GM23338 (cell line): ENCODE measurements at regions not wholly inside any gene's neighbourhood (a gene's known extent, or its start where the extent isn't known, plus 50 kb on each side); places are given as distances from the start of the nearest gene placed in this dataset.

Experiments used
- ATAC-seq: fragments of 200-7000 bp; cut with Tn5 transposase; 3 replicates; pipeline ENCODE4 v1.9.1; 2020
- DNase-seq: peaks from one replicate; pipeline ENCODE4 v3.0.0-alpha.2; 2015; ENCODE audit warnings: low spot score
- H2AFZ ChIP-seq: fragments of 200-600 bp; sonication (generic); 2 replicates; pipeline ENCODE4 v1.8.0; 2016; ENCODE audit warnings: antibody characterized with exemption, mild to moderate bottlenecking, moderate library complexity
- H3F3A ChIP-seq: fragments of 200-600 bp; sonication (generic); replicated peaks from 2 replicates; pipeline ENCODE4 v1.8.0; 2017; ENCODE audit warnings: antibody characterized with exemption, mixed run types, low read depth
- H3K27ac ChIP-seq: fragments of 200-600 bp; sonication (generic); 2 replicates; pipeline ENCODE4 v1.6.1; 2016; ENCODE audit warnings: low read depth
- H3K27me3 ChIP-seq: fragments of 200-600 bp; sonication (generic); 2 replicates; pipeline ENCODE4 v1.8.0; 2016; ENCODE audit warnings: mild to moderate bottlenecking, mixed run types, moderate library complexity; ENCODE audit not compliant: insufficient read depth
- H3K36me3 ChIP-seq: fragments of 200-600 bp; sonication (generic); 2 replicates; pipeline ENCODE4 v1.8.0; 2016; ENCODE audit warnings: mild to moderate bottlenecking; ENCODE audit not compliant: insufficient read depth
- H3K4me1 ChIP-seq: fragments of 200-600 bp; sonication (generic); 2 replicates; pipeline ENCODE4 v1.8.0; 2016; ENCODE audit warnings: mild to moderate bottlenecking, moderate library complexity; ENCODE audit not compliant: insufficient read depth
- H3K4me2 ChIP-seq: fragments of 200-600 bp; sonication (generic); 2 replicates; pipeline ENCODE4 v1.7.1; 2017; ENCODE audit warnings: mixed run types
- H3K4me3 ChIP-seq: fragments of 200-600 bp; sonication (generic); 2 replicates; pipeline ENCODE4 v1.6.1; 2016; ENCODE audit warnings: mixed run types
- H3K79me2 ChIP-seq: fragments of 200-600 bp; sonication (generic); replicated peaks from 2 replicates; pipeline ENCODE4 v1.8.0; 2017; ENCODE audit warnings: mild to moderate bottlenecking; ENCODE audit not compliant: insufficient read depth
- H3K9me2 ChIP-seq: fragments of 200-600 bp; sonication (generic); 2 replicates; pipeline ENCODE4 v1.8.0; 2017; ENCODE audit not compliant: insufficient read depth
- H4K20me1 ChIP-seq: fragments of 200-600 bp; sonication (generic); replicated peaks from 2 replicates; pipeline ENCODE4 v1.8.0; 2017; ENCODE audit warnings: mild to moderate bottlenecking; ENCODE audit not compliant: insufficient read depth
- H3K27ac Mint-ChIP-seq: 2 replicates; pipeline ENCODE4 v1.8.0; 2020; ENCODE audit warnings: inconsistent platforms, mild to moderate bottlenecking, moderate library complexity, mixed read lengths
- H3K27me3 Mint-ChIP-seq: 3 replicates; pipeline ENCODE4 v1.8.0; 2022; ENCODE audit warnings: low read depth, mild to moderate bottlenecking, moderate library complexity, mixed read lengths, inconsistent platforms; ENCODE audit not compliant: insufficient read depth, poor library complexity
- H3K36me3 Mint-ChIP-seq: 3 replicates; pipeline ENCODE4 v1.8.0; 2021; ENCODE audit warnings: low read depth, mild to moderate bottlenecking, inconsistent platforms, moderate library complexity, mixed read lengths
- H3K4me1 Mint-ChIP-seq: 3 replicates; pipeline ENCODE4 v1.8.0; 2020; ENCODE audit warnings: mild to moderate bottlenecking, inconsistent platforms, mixed read lengths
- H3K4me3 Mint-ChIP-seq: 3 replicates; pipeline ENCODE4 v1.8.0; 2021; ENCODE audit warnings: moderate library complexity, mild to moderate bottlenecking, inconsistent platforms, mixed read lengths
- H3K9me3 Mint-ChIP-seq: 3 replicates; pipeline ENCODE4 v1.8.0; 2020; ENCODE audit warnings: moderate library complexity, mild to moderate bottlenecking, inconsistent platforms, mixed read lengths
- CREB1 ChIP-seq: fragments of 250-450 bp; sonication (Bioruptor Pico); IDR thresholded peaks from 2 replicates; pipeline ENCODE4 v1.5.0; 2020; ENCODE audit warnings: low read depth, mild to moderate bottlenecking, moderate library complexity
- CTCF ChIP-seq, 2 experiments: fragments of 200-600 bp in 1 of 2; sonication (generic) in 1 of 2; conservative IDR thresholded peaks; 2 replicates each; pipeline versions ENCODE4 v1.5.1 to v1.6.1; 2016 to 2017; ENCODE audit warnings: antibody characterized with exemption in 2 of 2, low read depth in 2 of 2, mild to moderate bottlenecking in 2 of 2, moderate library complexity in 1 of 2
- ETS1 ChIP-seq: IDR thresholded peaks from 2 replicates; pipeline ENCODE4 v1.6.1; 2016; ENCODE audit warnings: antibody characterized with exemption
- EZH2 ChIP-seq: fragments of 200-600 bp; sonication (generic); IDR thresholded peaks from one replicate; pipeline ENCODE4 v1.8.0; 2017; ENCODE audit warnings: antibody characterized with exemption, mild to moderate bottlenecking, low read depth; ENCODE audit not compliant: unreplicated experiment
- EZH2phosphoT487 ChIP-seq: fragments of 200-600 bp; sonication (generic); IDR thresholded peaks from one replicate; pipeline ENCODE4 v1.8.1; 2018; ENCODE audit warnings: antibody characterized with exemption; ENCODE audit not compliant: unreplicated experiment
- JUNB ChIP-seq: IDR thresholded peaks from one replicate; pipeline ENCODE4 v1.6.1; 2016; ENCODE audit warnings: antibody characterized with exemption; ENCODE audit not compliant: unreplicated experiment
- NANOG ChIP-seq: IDR thresholded peaks from 2 replicates; pipeline ENCODE4 v1.6.1; 2016; ENCODE audit warnings: antibody characterized with exemption, borderline replicate concordance
- POLR2AphosphoS5 ChIP-seq: IDR thresholded peaks from 2 replicates; pipeline ENCODE4 v1.6.1; 2016; ENCODE audit warnings: antibody characterized with exemption, low read depth
- REST ChIP-seq: IDR thresholded peaks from one replicate; pipeline ENCODE4 v1.6.1; 2018; ENCODE audit warnings: antibody characterized with exemption; ENCODE audit not compliant: unreplicated experiment
- STAT1 ChIP-seq: IDR thresholded peaks from one replicate; pipeline ENCODE4 v1.6.1; 2016; ENCODE audit warnings: antibody characterized with exemption; ENCODE audit not compliant: unreplicated experiment
- ZNF114 ChIP-seq: fragments of 250-450 bp; sonication (Bioruptor Pico); IDR thresholded peaks from 2 replicates; pipeline ENCODE4 v1.5.0; 2020; ENCODE audit warnings: mild to moderate bottlenecking, moderate library complexity
- ZNF331 ChIP-seq: fragments of 250-450 bp; sonication (Bioruptor Pico); IDR thresholded peaks from 2 replicates; pipeline ENCODE4 v1.5.0; 2020; ENCODE audit warnings: low read depth, mild to moderate bottlenecking, moderate library complexity
- ZNF462 ChIP-seq: fragments of 250-450 bp; sonication (Bioruptor Pico); IDR thresholded peaks from 2 replicates; pipeline ENCODE4 v1.5.0; 2020; ENCODE audit warnings: mild to moderate bottlenecking, moderate library complexity

- H3K4me1 Mint-ChIP-seq: peaks cover 5% of the 10 kb centered on the region
- no peaks in the 10 kb centered on the region for H4K20me1 ChIP-seq
- no peaks in the 10 kb centered on the region for H3K27me3 ChIP-seq
- no peaks in the 10 kb centered on the region; the same call in 2 of the 3 replicates for H3K9me3 Mint-ChIP-seq
- no peak overlapping the region for H3K4me2 ChIP-seq
- H2AFZ ChIP-seq: no peak overlapping the region
- no peaks in the 10 kb centered on the region; the same call in 1 of the 2 replicates for H3K9me2 ChIP-seq
- H3K79me2 ChIP-seq: no peaks in the 10 kb centered on the region
- no peaks in the 10 kb centered on the region for H3F3A ChIP-seq
- no peak overlapping the region for H3K4me3 ChIP-seq
- no peak overlapping the region for H3K27ac ChIP-seq
- no peak overlapping the region for H3K4me3 Mint-ChIP-seq
- H3K27me3 Mint-ChIP-seq: no peaks in the 10 kb centered on the region
- no peak for TF ChIP-seq ZNF462 (CRISPR knock-in tag)
- TF ChIP-seq ZNF114: no peak
- no peak for TF ChIP-seq CTCF (conservative IDR thresholded peaks at IDR 0.05; ENCODE audit: low read depth in 2 of 2)
- TF ChIP-seq CREB1: no peak
- no peak for TF ChIP-seq EZH2phosphoT487
- TF ChIP-seq ETS1: no peak
- no peak for TF ChIP-seq NANOG
- TF ChIP-seq REST: no peak
- no peak for TF ChIP-seq EZH2
- no peak for TF ChIP-seq JUNB
- TF ChIP-seq POLR2AphosphoS5: no peak
- no peak for TF ChIP-seq STAT1
- TF ChIP-seq ZNF331 (CRISPR knock-in tag): no peak
- H3K36me3 Mint-ChIP-seq: no peaks in the 10 kb centered on the region
- peaks cover 7% of the 10 kb centered on the region; the same call in 1 of the 2 replicates for H3K4me1 ChIP-seq
- ATAC-seq: no peak
- no peak overlapping the region for H3K27ac Mint-ChIP-seq
- no peak for DNase-seq
- H3K36me3 ChIP-seq: no peaks in the 10 kb centered on the region; the same call in 1 of the 2 replicates
These were observed 158.1 kb upstream of the B3GAT2 start for GRCh38 chr6:71114986-71115385.
